IPS-18c (cell line): ENCODE measurements at regions not wholly inside any gene's neighbourhood (a gene's known extent, or its start where the extent isn't known, plus 50 kb on each side); places are given as distances from the start of the nearest gene placed in this dataset.

Experiments
- H3K4me3 ChIP-seq: 2 replicates; pipeline ENCODE4 v1.7.0; 2013; ENCODE audit warnings: low read depth, mild to moderate bottlenecking, low read length, moderate library complexity; ENCODE audit not compliant: insufficient read depth
- H3K9me3 ChIP-seq: one replicate; pipeline ENCODE4 v1.6.1; 2013; ENCODE audit warnings: mild to moderate bottlenecking, low read length, moderate library complexity; ENCODE audit not compliant: control insufficient read depth, insufficient read depth

DNA sequence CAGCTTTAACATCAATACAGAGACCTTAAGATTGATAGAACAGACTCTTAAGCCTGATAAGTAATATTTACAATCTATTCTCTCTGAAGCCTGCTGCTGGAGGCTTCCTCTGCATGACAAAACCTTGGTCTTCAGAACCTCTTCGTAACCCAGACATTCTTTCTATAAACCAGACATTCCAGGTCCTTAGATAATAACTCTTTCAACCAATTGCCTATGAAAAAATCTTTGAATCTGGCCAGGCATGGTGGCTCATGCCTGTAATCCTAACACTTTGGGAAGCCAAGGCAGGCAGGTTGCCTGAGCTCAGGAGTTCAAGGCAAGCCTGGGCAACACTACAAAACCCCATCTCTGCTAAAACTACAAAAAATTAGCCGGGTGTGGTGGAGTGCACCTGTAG, 327.8 kb downstream of the ENC1 start:
- Histone ChIP-seq H3K9me3 (no peaks in the 10 kb centered on the region), H3K4me3 (no peak overlapping the region)

DNA sequence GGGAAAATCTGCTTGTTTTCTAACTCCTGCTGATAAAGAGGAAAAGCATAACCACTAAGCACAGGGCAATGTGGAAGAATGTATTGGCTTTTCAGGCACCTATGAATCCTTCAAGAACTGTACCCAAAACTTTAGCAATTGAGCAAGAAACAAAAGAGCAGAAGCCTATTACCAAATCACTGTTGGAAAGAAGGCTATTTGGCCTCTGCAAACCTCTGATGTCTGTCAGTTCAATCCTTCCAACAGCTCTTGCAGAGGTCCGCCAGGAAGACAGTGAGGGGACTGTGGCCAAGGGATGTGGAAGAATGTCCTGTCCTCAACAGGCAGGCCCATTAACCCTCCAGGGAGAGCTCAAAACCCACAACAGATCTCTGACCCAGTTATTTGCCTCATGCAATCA, 328.6 kb downstream of the ENC1 start:
- H3K4me3 ChIP-seq: no peak overlapping the region

GRCh38 chr5:74310997-74311930, 329.3 kb downstream of the ENC1 start:
- H3K4me3 ChIP-seq: no peak overlapping the region
- no peaks in the 10 kb centered on the region for H3K9me3 ChIP-seq

More for the DNA sequence above, 328.6 kb downstream of the ENC1 start:
- no peaks in the 10 kb centered on the region for H3K9me3 ChIP-seq

DNA sequence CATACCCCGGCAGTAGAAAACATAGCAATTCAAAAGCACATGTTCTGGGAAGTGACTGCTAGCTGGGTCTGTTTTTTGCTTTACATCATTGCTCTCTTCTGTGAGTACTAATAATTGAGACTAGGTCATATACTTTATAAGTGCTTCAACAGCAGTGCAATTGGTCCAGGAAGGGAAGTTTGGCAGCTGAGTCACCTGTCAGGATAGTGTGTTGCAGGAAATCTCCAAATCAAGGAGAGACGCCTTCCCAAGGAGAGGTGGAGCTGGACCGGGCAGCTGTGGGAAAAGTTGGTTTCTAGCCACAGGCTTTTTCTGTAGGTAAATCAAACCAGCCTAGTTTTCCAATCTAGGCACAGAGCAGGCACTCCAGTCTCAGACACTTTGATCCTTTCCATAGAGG, 330.1 kb downstream of the ENC1 start:
- Histone ChIP-seq H3K9me3 (no peaks in the 10 kb centered on the region), H3K4me3 (no peak overlapping the region)

GRCh38 chr5:74309050-74309449, 331.5 kb downstream of the ENC1 start:
- H3K9me3 ChIP-seq: no peaks in the 10 kb centered on the region

GRCh38 chr5:74306845-74307244, 333.7 kb downstream of the ENC1 start:
- Histone ChIP-seq H3K9me3 (no peaks in the 10 kb centered on the region), H3K4me3 (no peak overlapping the region)

More at GRCh38 chr5:74309050-74309449, 331.5 kb downstream of the ENC1 start:
- no peak overlapping the region for H3K4me3 ChIP-seq

GRCh38 chr5:74304536-74304935, 336.0 kb downstream of the ENC1 start:
- Histone ChIP-seq H3K9me3 (no peaks in the 10 kb centered on the region), H3K4me3 (no peak overlapping the region)

DNA sequence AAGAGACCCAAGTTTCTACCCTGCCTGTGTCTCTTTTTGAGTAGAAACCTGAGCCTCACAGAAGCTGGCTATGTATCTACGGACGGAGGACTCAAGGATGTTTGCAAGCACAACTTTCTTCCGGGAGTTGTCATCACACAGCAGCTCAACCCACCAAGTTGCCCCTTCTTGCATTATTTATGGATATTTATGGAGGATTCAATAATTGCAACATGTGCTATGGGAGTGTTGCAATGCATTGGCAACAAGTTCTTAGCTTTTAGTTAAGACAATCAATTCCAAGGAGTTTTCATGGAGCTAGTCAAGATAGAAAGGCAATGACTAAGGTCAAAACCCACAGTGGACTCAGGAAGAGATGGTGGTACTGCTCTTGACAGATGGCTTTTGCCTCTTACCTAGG, 336.9 kb downstream of the ENC1 start:
- Histone ChIP-seq H3K4me3 (no peak overlapping the region), H3K9me3 (no peaks in the 10 kb centered on the region)

GRCh38 chr5:74301576-74301975, 339.0 kb downstream of the ENC1 start:
- no peaks in the 10 kb centered on the region for H3K9me3 ChIP-seq
- H3K4me3 ChIP-seq: no peak overlapping the region

GRCh38 chr5:74300808-74301389, 339.6 kb downstream of the ENC1 start:
- Histone ChIP-seq H3K9me3 (no peaks in the 10 kb centered on the region), H3K4me3 (no peak overlapping the region)

DNA sequence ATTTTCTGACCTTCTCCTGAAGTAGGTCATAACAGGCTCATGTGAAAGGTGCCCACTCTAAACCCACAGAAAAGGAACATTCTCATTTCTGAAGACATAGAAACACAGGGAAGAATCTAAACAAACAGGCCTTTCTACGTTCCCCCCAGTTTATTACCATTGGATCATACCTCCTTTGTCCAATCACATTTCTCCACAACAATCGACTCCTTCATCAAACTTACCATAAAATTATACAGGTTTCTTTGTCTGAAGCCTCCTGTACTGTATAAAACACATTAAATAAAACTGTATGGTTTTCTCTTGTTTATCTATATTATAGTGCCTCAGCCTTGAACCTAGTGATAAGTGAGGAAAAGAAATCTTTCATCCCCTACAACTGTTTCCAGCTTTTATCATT, 340.7 kb downstream of the ENC1 start:
- Histone ChIP-seq H3K4me3 (no peak overlapping the region), H3K9me3 (no peaks in the 10 kb centered on the region)

GRCh38 chr5:74296685-74297408, 343.7 kb downstream of the ENC1 start:
- Histone ChIP-seq H3K4me3 (no peak overlapping the region), H3K9me3 (no peaks in the 10 kb centered on the region)

- Histone ChIP-seq H3K9me3 (no peaks in the 10 kb centered on the region), H3K4me3 (no peak overlapping the region)
Observed at GRCh38 chr5:74295676-74296075, 344.9 kb downstream of the ENC1 start.

GRCh38 chr5:74295141-74295540, 345.4 kb downstream of the ENC1 start:
- H3K9me3 ChIP-seq: no peaks in the 10 kb centered on the region
- H3K4me3 ChIP-seq: no peak overlapping the region

GRCh38 chr5:74294231-74294705, 346.3 kb downstream of the ENC1 start:
- H3K9me3 ChIP-seq: no peaks in the 10 kb centered on the region
- H3K4me3 ChIP-seq: no peak overlapping the region

DNA sequence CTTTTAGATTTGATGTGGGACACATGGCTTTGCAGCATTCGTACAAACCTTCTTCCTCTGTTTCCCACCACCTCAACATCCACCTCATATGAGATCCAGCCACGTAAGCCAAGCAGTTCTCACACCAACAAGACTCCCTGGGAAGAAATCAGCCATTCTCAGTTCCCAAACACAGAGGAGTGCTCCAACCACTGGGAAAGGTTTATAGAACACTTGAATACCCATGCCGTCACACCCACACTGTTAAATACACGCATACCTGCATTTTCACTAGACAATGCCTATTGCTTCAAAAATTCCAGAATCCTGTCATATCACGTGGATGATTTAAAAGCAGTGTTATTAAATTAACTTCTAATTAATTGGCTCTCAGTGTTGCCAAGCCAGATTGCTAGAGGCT, 347.3 kb downstream of the ENC1 start:
- Histone ChIP-seq H3K9me3 (no peaks in the 10 kb centered on the region), H3K4me3 (no peak overlapping the region)

- Histone ChIP-seq H3K4me3 (no peak overlapping the region), H3K9me3 (no peaks in the 10 kb centered on the region)
Observed at GRCh38 chr5:74290634-74291241, 349.8 kb downstream of the ENC1 start.
